ENCODE measurements at regions not wholly inside any gene's neighbourhood (a gene's known extent, or its start where the extent isn't known, plus 50 kb on each side); places are given as distances from the start of the nearest gene placed in this dataset.

DNA sequence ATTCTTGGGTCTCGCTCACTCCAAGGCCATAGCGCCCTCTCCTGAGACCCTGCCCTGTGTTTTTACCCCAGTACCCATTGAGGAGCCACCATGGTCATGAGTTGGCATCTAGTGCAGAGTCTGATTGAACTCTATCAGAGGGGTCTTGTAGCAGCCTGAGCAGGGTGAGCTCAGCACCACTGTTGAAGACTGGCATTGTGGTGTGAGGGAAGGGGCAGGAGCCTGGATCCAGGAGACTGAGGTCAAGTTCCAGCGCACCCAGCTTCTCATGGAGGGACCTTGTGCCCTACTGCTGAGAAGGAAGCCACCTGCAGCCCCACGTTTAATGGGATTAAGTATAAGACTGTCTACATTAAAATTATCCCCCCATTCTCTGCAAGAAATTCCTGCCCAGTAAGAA, 65.8 kb upstream of the LARS2 start:
- no peak for DNase-seq (ENCODE audit: low read depth, low spot score)
- RAD21 ChIA-PET (ENCODE audit: low non-redundant PET in 1 of 2, low total read pairs in 2 of 2, uncharacterized antibody in 2 of 2, unreplicated experiment in 2 of 2): no interaction called here
- Histone ChIP-seq H3K9me3 (ENCODE audit: control insufficient read depth in 1 of 2, insufficient read depth in 1 of 2, low read depth in 1 of 2, low read length in 2 of 2) (no peaks in the 10 kb centered on the region), H2AFZ (ENCODE audit: low read depth, low read length, poor library complexity, severe bottlenecking) (no peak overlapping the region), H4K20me1 (ENCODE audit: insufficient read depth) (no peaks in the 10 kb centered on the region), H3K4me3 (replicated peaks in 1 of 2; ENCODE audit: low read depth in 1 of 2, low read length in 2 of 2) (no peak overlapping the region), H3K27me3 (ENCODE audit: insufficient read depth, low read length) (peaks cover 7% of the 10 kb centered on the region; the same call in 1 of the 2 replicates), H3K27ac (ENCODE audit: low read depth, low read length) (no peak overlapping the region), H3K9ac (ENCODE audit: low read length) (no peak overlapping the region), H3K9me2 (ENCODE audit: insufficient read depth) (no peaks in the 10 kb centered on the region; the same call in 1 of the 2 replicates), H3K4me2 (ENCODE audit: low read length) (no peak overlapping the region), H3K79me2 (ENCODE audit: insufficient read depth, low read length) (no peaks in the 10 kb centered on the region), H3K4me1 (ENCODE audit: control insufficient read depth in 1 of 2, insufficient read depth in 2 of 2, low read length in 2 of 2) (no peaks in the 10 kb centered on the region), H3K36me3 (ENCODE audit: control insufficient read depth in 1 of 2, insufficient read depth in 2 of 2, low read length in 2 of 2) (no peaks in the 10 kb centered on the region)
- POLR2A ChIA-PET: no interaction called here
- CTCF ChIA-PET: no interaction called here
- TF ChIP-seq, protein P1, sequence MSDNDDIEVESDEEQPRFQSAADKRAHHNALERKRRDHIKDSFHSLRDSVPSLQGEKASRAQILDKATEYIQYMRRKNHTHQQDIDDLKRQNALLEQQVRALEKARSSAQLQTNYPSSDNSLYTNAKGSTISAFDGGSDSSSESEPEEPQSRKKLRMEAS (IDR thresholded peaks at IDR 0.05): no peak
- TF ChIP-seq, protein P2, sequence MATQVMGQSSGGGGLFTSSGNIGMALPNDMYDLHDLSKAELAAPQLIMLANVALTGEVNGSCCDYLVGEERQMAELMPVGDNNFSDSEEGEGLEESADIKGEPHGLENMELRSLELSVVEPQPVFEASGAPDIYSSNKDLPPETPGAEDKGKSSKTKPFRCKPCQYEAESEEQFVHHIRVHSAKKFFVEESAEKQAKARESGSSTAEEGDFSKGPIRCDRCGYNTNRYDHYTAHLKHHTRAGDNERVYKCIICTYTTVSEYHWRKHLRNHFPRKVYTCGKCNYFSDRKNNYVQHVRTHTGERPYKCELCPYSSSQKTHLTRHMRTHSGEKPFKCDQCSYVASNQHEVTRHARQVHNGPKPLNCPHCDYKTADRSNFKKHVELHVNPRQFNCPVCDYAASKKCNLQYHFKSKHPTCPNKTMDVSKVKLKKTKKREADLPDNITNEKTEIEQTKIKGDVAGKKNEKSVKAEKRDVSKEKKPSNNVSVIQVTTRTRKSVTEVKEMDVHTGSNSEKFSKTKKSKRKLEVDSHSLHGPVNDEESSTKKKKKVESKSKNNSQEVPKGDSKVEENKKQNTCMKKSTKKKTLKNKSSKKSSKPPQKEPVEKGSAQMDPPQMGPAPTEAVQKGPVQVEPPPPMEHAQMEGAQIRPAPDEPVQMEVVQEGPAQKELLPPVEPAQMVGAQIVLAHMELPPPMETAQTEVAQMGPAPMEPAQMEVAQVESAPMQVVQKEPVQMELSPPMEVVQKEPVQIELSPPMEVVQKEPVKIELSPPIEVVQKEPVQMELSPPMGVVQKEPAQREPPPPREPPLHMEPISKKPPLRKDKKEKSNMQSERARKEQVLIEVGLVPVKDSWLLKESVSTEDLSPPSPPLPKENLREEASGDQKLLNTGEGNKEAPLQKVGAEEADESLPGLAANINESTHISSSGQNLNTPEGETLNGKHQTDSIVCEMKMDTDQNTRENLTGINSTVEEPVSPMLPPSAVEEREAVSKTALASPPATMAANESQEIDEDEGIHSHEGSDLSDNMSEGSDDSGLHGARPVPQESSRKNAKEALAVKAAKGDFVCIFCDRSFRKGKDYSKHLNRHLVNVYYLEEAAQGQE (IDR thresholded peaks at IDR 0.05; ENCODE audit: low read depth): no peak
- TF ChIP-seq TCF7L2 (IDR thresholded peaks at IDR 0.05; ENCODE audit: borderline replicate concordance, extremely low read depth, insufficient read depth, insufficient read length) (no peak), CEBPB (IDR thresholded peaks at IDR 0.05; ENCODE audit: low read depth) (no peak), RAD21 (IDR thresholded peaks at IDR 0.05; ENCODE audit: low read depth) (no peak), POLR2AphosphoS5 (IDR thresholded peaks at IDR 0.05; ENCODE audit: low read depth, low read length) (no peak), YY1 (IDR thresholded peaks at IDR 0.05; ENCODE audit: extremely low read depth, insufficient replicate concordance, low read depth, low read length) (no peak), EZH2 (IDR thresholded peaks at IDR 0.05) (no peak), FOSL1 (IDR thresholded peaks at IDR 0.05; ENCODE audit: low read depth) (no peak), ELF1 (IDR thresholded peaks at IDR 0.05; ENCODE audit: borderline replicate concordance, low read depth) (no peak), SP1 (IDR thresholded peaks at IDR 0.05; ENCODE audit: low read depth) (no peak), SIN3A (IDR thresholded peaks at IDR 0.05; ENCODE audit: low read depth) (no peak), EZH2phosphoT487 (IDR thresholded peaks at IDR 0.05; ENCODE audit: borderline replicate concordance) (no peak), CBX3 (IDR thresholded peaks at IDR 0.05; ENCODE audit: low read depth) (no peak), JUND (IDR thresholded peaks at IDR 0.05) (no peak), ZFX (IDR thresholded peaks at IDR 0.05) (no peak), ZNF274 (IDR thresholded peaks at IDR 0.05; ENCODE audit: low read depth, low read length) (no peak), POLR2A (IDR thresholded peaks at IDR 0.05; ENCODE audit: borderline replicate concordance, extremely low read depth, insufficient read depth, insufficient read length) (no peak)
- TF ChIP-seq, protein P3, sequence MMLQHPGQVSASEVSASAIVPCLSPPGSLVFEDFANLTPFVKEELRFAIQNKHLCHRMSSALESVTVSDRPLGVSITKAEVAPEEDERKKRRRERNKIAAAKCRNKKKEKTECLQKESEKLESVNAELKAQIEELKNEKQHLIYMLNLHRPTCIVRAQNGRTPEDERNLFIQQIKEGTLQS (IDR thresholded peaks at IDR 0.05): no peak
- TF ChIP-seq, protein P4, sequence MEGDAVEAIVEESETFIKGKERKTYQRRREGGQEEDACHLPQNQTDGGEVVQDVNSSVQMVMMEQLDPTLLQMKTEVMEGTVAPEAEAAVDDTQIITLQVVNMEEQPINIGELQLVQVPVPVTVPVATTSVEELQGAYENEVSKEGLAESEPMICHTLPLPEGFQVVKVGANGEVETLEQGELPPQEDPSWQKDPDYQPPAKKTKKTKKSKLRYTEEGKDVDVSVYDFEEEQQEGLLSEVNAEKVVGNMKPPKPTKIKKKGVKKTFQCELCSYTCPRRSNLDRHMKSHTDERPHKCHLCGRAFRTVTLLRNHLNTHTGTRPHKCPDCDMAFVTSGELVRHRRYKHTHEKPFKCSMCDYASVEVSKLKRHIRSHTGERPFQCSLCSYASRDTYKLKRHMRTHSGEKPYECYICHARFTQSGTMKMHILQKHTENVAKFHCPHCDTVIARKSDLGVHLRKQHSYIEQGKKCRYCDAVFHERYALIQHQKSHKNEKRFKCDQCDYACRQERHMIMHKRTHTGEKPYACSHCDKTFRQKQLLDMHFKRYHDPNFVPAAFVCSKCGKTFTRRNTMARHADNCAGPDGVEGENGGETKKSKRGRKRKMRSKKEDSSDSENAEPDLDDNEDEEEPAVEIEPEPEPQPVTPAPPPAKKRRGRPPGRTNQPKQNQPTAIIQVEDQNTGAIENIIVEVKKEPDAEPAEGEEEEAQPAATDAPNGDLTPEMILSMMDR (IDR thresholded peaks at IDR 0.05 in 2 of 3, conservative IDR thresholded peaks at IDR 0.05 in 1 of 3; ENCODE audit: borderline replicate concordance in 1 of 3, insufficient read depth in 1 of 3, low read depth in 2 of 3, low read length in 2 of 3): no peak
- BruUV-seq (replicated peaks): no TSS peak
- no peak for ATAC-seq
- intact Hi-C loops (cut with micrococcal nuclease): no loop called here

Data from HCT116 (cell line).